CD4-positive, alpha-beta T cell (primary cell): ENCODE measurements at regions not wholly inside any gene's neighbourhood (a gene's known extent, or its start where the extent isn't known, plus 50 kb on each side); places are given as distances from the start of the nearest gene placed in this dataset.

Experiments used
- ATAC-seq: fragments of 200-7000 bp; cut with Tn5 transposase; one replicate; pipeline ENCODE4 v1.10.0; 2022; ENCODE audit warnings: mild to moderate bottlenecking; ENCODE audit not compliant: poor library complexity
- CTCF ChIA-PET: fragments of 350-600 bp; sonication (Branson Sonifier 250); formaldehyde crosslinking; loops from one replicate; lab custom pipeline; 2021; ENCODE audit warnings: antibody characterized with exemption, inconsistent platforms; lab: Charles Lee
- POLR2A ChIA-PET: fragments of 350-600 bp; sonication (Branson Sonifier 250); formaldehyde crosslinking; loops from one replicate; lab custom pipeline; 2021; ENCODE audit warnings: antibody characterized with exemption, inconsistent platforms; lab: Charles Lee
- DNase-seq, 14 experiments: peaks; one replicate each; pipeline ENCODE4 v3.0.0-alpha.2; 2013 to 2020; ENCODE audit warnings: mixed read lengths in 2 of 14
- H3K27ac ChIP-seq, 2 donors: one replicate each; pipeline versions ENCODE4 v1.5.1 to v1.7.0; 2013; ENCODE audit warnings: low read length in 2 of 2, low read depth in 1 of 2, mild to moderate bottlenecking in 1 of 2
- H3K27me3 ChIP-seq, 2 experiments: 1 replicate in 1 of 2; 2 replicates in 1 of 2; pipeline versions ENCODE4 v1.6.1 to v1.7.0; 2013; ENCODE audit warnings: low read length in 2 of 2, control low read depth in 1 of 2, mild to moderate bottlenecking in 1 of 2, moderate library complexity in 1 of 2; ENCODE audit not compliant: insufficient read depth in 2 of 2, control insufficient read depth in 1 of 2
- H3K36me3 ChIP-seq: one replicate; pipeline ENCODE4 v1.6.1; 2013; ENCODE audit warnings: low read length, control low read depth; ENCODE audit not compliant: insufficient read depth
- H3K4me1 ChIP-seq: one replicate; pipeline ENCODE4 v1.6.1; 2013; ENCODE audit warnings: low read length, control low read depth; ENCODE audit not compliant: insufficient read depth
- H3K4me3 ChIP-seq: one replicate; pipeline ENCODE4 v1.5.1; 2013; ENCODE audit warnings: mild to moderate bottlenecking, low read length, moderate library complexity
- H3K9me3 ChIP-seq, 2 experiments: 1 replicate in 1 of 2; 2 replicates in 1 of 2; pipeline versions ENCODE4 v1.6.1 to v1.7.0; 2013; ENCODE audit warnings: low read length in 2 of 2, mild to moderate bottlenecking in 2 of 2, control low read depth in 1 of 2, moderate library complexity in 1 of 2; ENCODE audit not compliant: control insufficient read depth in 1 of 2, insufficient read depth in 1 of 2
- H3K27ac Mint-ChIP-seq: one replicate; pipeline ENCODE4 v1.8.0; 2020; ENCODE audit warnings: mixed read lengths
- H3K27me3 Mint-ChIP-seq: one replicate; pipeline ENCODE4 v1.8.0; 2021; ENCODE audit warnings: mixed read lengths
- H3K36me3 Mint-ChIP-seq: one replicate; pipeline ENCODE4 v1.8.0; 2021; ENCODE audit warnings: low read depth, mixed read lengths
- H3K4me1 Mint-ChIP-seq: one replicate; pipeline ENCODE4 v1.8.0; 2021; ENCODE audit warnings: low read depth, mixed read lengths
- H3K4me3 Mint-ChIP-seq: one replicate; pipeline ENCODE4 v1.8.0; 2020; ENCODE audit warnings: mild to moderate bottlenecking, mixed read lengths
- H3K9me3 Mint-ChIP-seq: one replicate; pipeline ENCODE4 v1.8.0; 2020; ENCODE audit warnings: mixed read lengths
- CTCF ChIP-seq: fragments of 200-600 bp; IDR thresholded peaks from one replicate; pipeline ENCODE4 v1.8.0; 2022; ENCODE audit warnings: antibody characterized with exemption, mild to moderate bottlenecking
- intact Hi-C, 2 experiments: fragments of 100-400 bp; cut with DNase I in 1 of 2; cut with micrococcal nuclease in 1 of 2; formaldehyde crosslinking; loops; one replicate each; pipeline versions ENCODE4 v1.15.1 to v1.9.0; 2023 to 2025; cut with DNase I, micrococcal nuclease

- Mint-ChIP-seq H3K4me3 (no peak overlapping the region), H3K36me3 (no peaks in the 10 kb centered on the region), H3K9me3 (no peaks in the 10 kb centered on the region), H3K27me3 (no peaks in the 10 kb centered on the region), H3K27ac (no peak overlapping the region), H3K4me1 (no peaks in the 10 kb centered on the region)
- no peaks in the 10 kb centered on the region for H3K4me1 ChIP-seq
- no peak overlapping the region for H3K4me3 ChIP-seq
- POLR2A ChIA-PET: no interaction called here
- H3K9me3 ChIP-seq: no peaks in the 10 kb centered on the region
- TF ChIP-seq CTCF: no peak
- no peaks in the 10 kb centered on the region for H3K36me3 ChIP-seq
- CTCF ChIA-PET: no interaction called here
- intact Hi-C loops: no loop called here
- no peak for DNase-seq
- no peak overlapping the region for H3K27ac ChIP-seq
- ATAC-seq: no peak
- peaks cover 0 to 2% of the 10 kb centered on the region in 2 experiments for H3K27me3 ChIP-seq
These were observed 180.9 kb downstream of the TTLL2 start for GRCh38 chr6:167505782-167506181.

GRCh38 chr6:167506443-167507301, 181.8 kb downstream of the TTLL2 start:
- H3K27me3 Mint-ChIP-seq: peaks cover under 1% of the 10 kb centered on the region
- H3K4me3 Mint-ChIP-seq: no peak overlapping the region
- intact Hi-C loops: no loop called here
- no peaks in the 10 kb centered on the region for H3K9me3 Mint-ChIP-seq
- Histone ChIP-seq H3K4me3 (no peak overlapping the region), H3K36me3 (no peaks in the 10 kb centered on the region), H3K4me1 (no peaks in the 10 kb centered on the region), H3K27ac (no peak overlapping the region), H3K9me3 (no peaks in the 10 kb centered on the region), H3K27me3 (peaks cover 0 to 2% of the 10 kb centered on the region in 2 experiments)
- H3K36me3 Mint-ChIP-seq: no peaks in the 10 kb centered on the region
- ATAC-seq: no peak
- no peak for TF ChIP-seq CTCF
- ChIA-PET POLR2A (no interaction called here), CTCF (no interaction called here)
- no peaks in the 10 kb centered on the region for H3K4me1 Mint-ChIP-seq
- DNase-seq: no peak
- no peak overlapping the region for H3K27ac Mint-ChIP-seq

GRCh38 chr6:167507376-167507945, 182.6 kb downstream of the TTLL2 start:
- no peak for ATAC-seq

More at GRCh38 chr6:167507376-167507945, 182.6 kb downstream of the TTLL2 start:
- Histone ChIP-seq H3K4me3 (no peak overlapping the region), H3K4me1 (no peaks in the 10 kb centered on the region), H3K9me3 (no peaks in the 10 kb centered on the region), H3K36me3 (no peaks in the 10 kb centered on the region), H3K27me3 (peaks cover under 1 to 2% of the 10 kb centered on the region in 2 experiments), H3K27ac (no peak overlapping the region)
- peaks cover 8% of the 10 kb centered on the region for H3K27me3 Mint-ChIP-seq
- TF ChIP-seq CTCF: no peak
- intact Hi-C loops: no loop called here
- ChIA-PET CTCF (no interaction called here), POLR2A (no interaction called here)
- no peak overlapping the region for H3K27ac Mint-ChIP-seq
- H3K9me3 Mint-ChIP-seq: no peaks in the 10 kb centered on the region
- no peaks in the 10 kb centered on the region for H3K4me1 Mint-ChIP-seq
- no peaks in the 10 kb centered on the region for H3K36me3 Mint-ChIP-seq
- DNase-seq: no peak
- H3K4me3 Mint-ChIP-seq: no peak overlapping the region
